Activated T-cell treated with anti-CD3 and anti-CD28 coated beads, Interleukin-2, amount 50 U/mL, for 72 hours (primary cell): ENCODE measurements at regions not wholly inside any gene's neighbourhood (a gene's known extent, or its start where the extent isn't known, plus 50 kb on each side); places are given as distances from the start of the nearest gene placed in this dataset.
"Not testable (repeated sequence)": the region's sequence is repeated elsewhere in the genome, so short reads cannot be mapped to it uniquely, and the experiment has no call there.

Experiments used
- ATAC-seq, 2 donors: fragments of 150-1000 bp; cut with Tn5 transposase; replicated peaks in 1 of 2; 2 replicates each; pipeline ENCODE4 v1.10.0; 2021; ENCODE audit warnings: moderate library complexity in 2 of 2, mild to moderate bottlenecking in 1 of 2
- DNase-seq, 2 donors: peaks; one replicate each; pipeline ENCODE4 v3.0.0; 2021 to 2022; ENCODE audit warnings: mixed read lengths in 1 of 2
- H3K27ac Mint-ChIP-seq: one replicate; pipeline ENCODE4 v1.8.0; 2022; ENCODE audit warnings: mild to moderate bottlenecking, moderate library complexity, mixed read lengths
- H3K27me3 Mint-ChIP-seq: one replicate; pipeline ENCODE4 v1.8.0; 2022; ENCODE audit warnings: low read depth, mixed read lengths
- H3K36me3 Mint-ChIP-seq, 2 donors: one replicate each; pipeline ENCODE4 v1.8.0; 2022; ENCODE audit warnings: mixed read lengths in 2 of 2, mild to moderate bottlenecking in 1 of 2; ENCODE audit not compliant: insufficient read depth in 2 of 2
- H3K4me1 Mint-ChIP-seq: one replicate; pipeline ENCODE4 v1.8.0; 2022; ENCODE audit warnings: low read depth, mixed read lengths
- H3K4me3 Mint-ChIP-seq, 2 donors: one replicate each; pipeline ENCODE4 v1.8.0; 2022; ENCODE audit warnings: mild to moderate bottlenecking in 2 of 2, mixed read lengths in 2 of 2, moderate library complexity in 2 of 2
- H3K9me3 Mint-ChIP-seq, 2 donors: one replicate each; pipeline ENCODE4 v1.8.0; 2022; ENCODE audit warnings: mixed read lengths in 2 of 2

GRCh38 chr2:76157531-76157930 lies 446.8 kb upstream of the GCFC2 start:
- no peak overlapping the region for H3K4me3 Mint-ChIP-seq
- H3K27ac Mint-ChIP-seq, result no peak overlapping the region
- H3K4me1 Mint-ChIP-seq, result no peaks in the 10 kb centered on the region
- no peaks in the 10 kb centered on the region for H3K27me3 Mint-ChIP-seq
- H3K9me3 Mint-ChIP-seq, result peaks cover 4 to 10% of the 10 kb centered on the region in 2 donors
- DNase-seq, result no peak
- ATAC-seq, result no peak
- H3K36me3 Mint-ChIP-seq, result no peaks in the 10 kb centered on the region

- Mint-ChIP-seq H3K27me3 (no peaks in the 10 kb centered on the region), H3K27ac (no peak overlapping the region), H3K36me3 (no peaks in the 10 kb centered on the region), H3K4me3 (no peak overlapping the region), H3K4me1 (no peaks in the 10 kb centered on the region), H3K9me3 (peaks cover 0 to 2% of the 10 kb centered on the region in 2 donors)
- no peak for ATAC-seq
- no peak for DNase-seq
These were observed 444.3 kb upstream of the GCFC2 start for GRCh38 chr2:76154981-76155380.

- no peaks in the 10 kb centered on the region for H3K4me1 Mint-ChIP-seq
- no peak overlapping the region for H3K4me3 Mint-ChIP-seq
- DNase-seq (no peak), ATAC-seq (no peak)
- H3K9me3 Mint-ChIP-seq, result peaks cover 11 to 12% of the 10 kb centered on the region in 2 donors
- no peaks in the 10 kb centered on the region for H3K36me3 Mint-ChIP-seq
- no peaks in the 10 kb centered on the region for H3K27me3 Mint-ChIP-seq
- H3K27ac Mint-ChIP-seq, result no peak overlapping the region
These were observed 439.1 kb upstream of the GCFC2 start for GRCh38 chr2:76149846-76150245.

GRCh38 chr2:76139303-76139702 lies 428.6 kb upstream of the GCFC2 start:
- not testable (repeated sequence) for ATAC-seq, H3K4me1 Mint-ChIP-seq, H3K27me3 Mint-ChIP-seq, H3K4me3 Mint-ChIP-seq, H3K27ac Mint-ChIP-seq, H3K36me3 Mint-ChIP-seq, DNase-seq
- peaks cover 12 to 17% of the 10 kb centered on the region in 2 donors for H3K9me3 Mint-ChIP-seq

- Mint-ChIP-seq H3K27me3 (no peaks in the 10 kb centered on the region), H3K9me3 (no peaks in the 10 kb centered on the region), H3K36me3 (no peaks in the 10 kb centered on the region), H3K27ac (no peak overlapping the region), H3K4me3 (no peak overlapping the region), H3K4me1 (no peaks in the 10 kb centered on the region)
- no peak for ATAC-seq
- no peak for DNase-seq
These were observed 417.9 kb upstream of the GCFC2 start for GRCh38 chr2:76128622-76129021.

- H3K4me3 Mint-ChIP-seq, result no peak overlapping the region
- no peaks in the 10 kb centered on the region for H3K36me3 Mint-ChIP-seq
- DNase-seq, result no peak
- peaks cover 5 to 7% of the 10 kb centered on the region in 2 donors for H3K9me3 Mint-ChIP-seq
- H3K27ac Mint-ChIP-seq, result no peak overlapping the region
- no peak for ATAC-seq
- no peaks in the 10 kb centered on the region for H3K4me1 Mint-ChIP-seq
- H3K27me3 Mint-ChIP-seq, result no peaks in the 10 kb centered on the region
These were observed 409.5 kb upstream of the GCFC2 start for GRCh38 chr2:76120176-76120575.

GRCh38 chr2:76089683-76090082 lies 379.0 kb upstream of the GCFC2 start:
- Mint-ChIP-seq H3K4me1 (no peaks in the 10 kb centered on the region), H3K36me3 (no peaks in the 10 kb centered on the region), H3K4me3 (no peak overlapping the region), H3K9me3 (peaks cover 2 to 8% of the 10 kb centered on the region in 2 donors), H3K27me3 (no peaks in the 10 kb centered on the region), H3K27ac (no peak overlapping the region)
- ATAC-seq (no peak), DNase-seq (no peak)

GRCh38 chr2:76083248-76083647 lies 372.5 kb upstream of the GCFC2 start:
- no peak overlapping the region for H3K4me3 Mint-ChIP-seq
- no peaks in the 10 kb centered on the region for H3K36me3 Mint-ChIP-seq
- H3K9me3 Mint-ChIP-seq, result peaks cover 2% of the 10 kb centered on the region in 2 donors
- no peak for ATAC-seq
- no peak for DNase-seq
- no peaks in the 10 kb centered on the region for H3K4me1 Mint-ChIP-seq
- no peak overlapping the region for H3K27ac Mint-ChIP-seq
- no peaks in the 10 kb centered on the region for H3K27me3 Mint-ChIP-seq

GRCh38 chr2:76082509-76082908 lies 371.8 kb upstream of the GCFC2 start:
- ATAC-seq, result no peak
- DNase-seq, result no peak
- no peaks in the 10 kb centered on the region for H3K4me1 Mint-ChIP-seq
- no peaks in the 10 kb centered on the region for H3K36me3 Mint-ChIP-seq
- no peak overlapping the region for H3K27ac Mint-ChIP-seq
- H3K9me3 Mint-ChIP-seq, result peaks cover under 1 to 2% of the 10 kb centered on the region in 2 donors
- no peak overlapping the region for H3K4me3 Mint-ChIP-seq
- H3K27me3 Mint-ChIP-seq, result no peaks in the 10 kb centered on the region

- no peak overlapping the region for H3K4me3 Mint-ChIP-seq
- H3K27me3 Mint-ChIP-seq, result no peaks in the 10 kb centered on the region
- DNase-seq (no peak), ATAC-seq (no peak)
- H3K36me3 Mint-ChIP-seq, result no peaks in the 10 kb centered on the region
- H3K27ac Mint-ChIP-seq, result no peak overlapping the region
- no peaks in the 10 kb centered on the region for H3K4me1 Mint-ChIP-seq
- H3K9me3 Mint-ChIP-seq, result peaks cover 0 to 2% of the 10 kb centered on the region in 2 donors
These were observed 369.4 kb upstream of the GCFC2 start for GRCh38 chr2:76080154-76080553.

- no peaks in the 10 kb centered on the region for H3K4me1 Mint-ChIP-seq
- no peaks in the 10 kb centered on the region for H3K27me3 Mint-ChIP-seq
- H3K27ac Mint-ChIP-seq, result no peak overlapping the region
- DNase-seq (no peak), ATAC-seq (no peak)
- peaks cover 0 to 2% of the 10 kb centered on the region in 2 donors for H3K9me3 Mint-ChIP-seq
- H3K36me3 Mint-ChIP-seq, result no peaks in the 10 kb centered on the region
- H3K4me3 Mint-ChIP-seq, result no peak overlapping the region
These were observed 364.4 kb upstream of the GCFC2 start for GRCh38 chr2:76075126-76075525.

- DNase-seq, result no peak
- Mint-ChIP-seq H3K27ac (no peak overlapping the region), H3K4me3 (no peak overlapping the region), H3K27me3 (no peaks in the 10 kb centered on the region), H3K9me3 (peaks cover 0 to 7% of the 10 kb centered on the region in 2 donors), H3K36me3 (no peaks in the 10 kb centered on the region), H3K4me1 (no peaks in the 10 kb centered on the region)
- no peak for ATAC-seq
These were observed 363.4 kb upstream of the GCFC2 start for GRCh38 chr2:76073992-76074604.

- peaks cover 0 to 2% of the 10 kb centered on the region in 2 donors for H3K36me3 Mint-ChIP-seq
- DNase-seq (no peak), ATAC-seq (no peak)
- no peaks in the 10 kb centered on the region for H3K4me1 Mint-ChIP-seq
- H3K27ac Mint-ChIP-seq, result no peak overlapping the region
- H3K9me3 Mint-ChIP-seq, result peaks cover 12 to 13% of the 10 kb centered on the region in 2 donors
- no peak overlapping the region for H3K4me3 Mint-ChIP-seq
- H3K27me3 Mint-ChIP-seq, result no peaks in the 10 kb centered on the region
These were observed 339.5 kb upstream of the GCFC2 start for GRCh38 chr2:76050196-76050595.

GRCh38 chr2:76044701-76045100 lies 334.0 kb upstream of the GCFC2 start:
- H3K4me1 Mint-ChIP-seq, result no peaks in the 10 kb centered on the region
- no peak overlapping the region for H3K4me3 Mint-ChIP-seq
- DNase-seq, result no peak
- H3K27ac Mint-ChIP-seq, result no peak overlapping the region
- no peaks in the 10 kb centered on the region for H3K36me3 Mint-ChIP-seq
- no peaks in the 10 kb centered on the region for H3K27me3 Mint-ChIP-seq
- H3K9me3 Mint-ChIP-seq, result peaks cover 8% of the 10 kb centered on the region in 2 donors
- no peak for ATAC-seq
